Hematopoietic multipotent progenitor cell (in vitro differentiated cells): ENCODE measurements at regions not wholly inside any gene's neighbourhood (a gene's known extent, or its start where the extent isn't known, plus 50 kb on each side); places are given as distances from the start of the nearest gene placed in this dataset.

Source experiments
- DNase-seq, 3 donors: peaks; one replicate each; pipeline ENCODE4 v3.0.0-alpha.2; 2011 to 2015; ENCODE audit warnings: low read depth in 2 of 3, low spot score in 2 of 3

- DNase-seq, result no peak
Measured at GRCh38 chr4:100970414-100970813, 376.9 kb downstream of the PPP3CA start.

- DNase-seq, result no peak
Measured at GRCh38 chr4:100969925-100970324, 377.4 kb downstream of the PPP3CA start.

GRCh38 chr4:100968046-100968445 lies 379.3 kb downstream of the PPP3CA start:
- no peak for DNase-seq

GRCh38 chr4:100963627-100964026 lies 383.7 kb downstream of the PPP3CA start:
- no peak for DNase-seq

- no peak for DNase-seq
Measured at GRCh38 chr4:100962698-100963097, 384.6 kb downstream of the PPP3CA start.

GRCh38 chr4:100960232-100960631 lies 387.1 kb downstream of the PPP3CA start:
- DNase-seq, result no peak

- DNase-seq, result no peak
Measured at GRCh38 chr4:100954046-100954445, 393.3 kb downstream of the PPP3CA start.

GRCh38 chr4:100953616-100954015 lies 393.7 kb downstream of the PPP3CA start:
- no peak for DNase-seq

GRCh38 chr4:100952590-100952989 lies 394.7 kb downstream of the PPP3CA start:
- DNase-seq, result no peak

GRCh38 chr4:100949350-100949935 lies 397.9 kb downstream of the PPP3CA start:
- no peak for DNase-seq

- no peak for DNase-seq
Measured at GRCh38 chr4:100948911-100949310, 398.4 kb downstream of the PPP3CA start.

- DNase-seq, result no peak
Measured at GRCh38 chr4:100945789-100946188, 401.5 kb downstream of the PPP3CA start.

GRCh38 chr4:100938698-100939097 lies 408.6 kb downstream of the PPP3CA start:
- DNase-seq, result no peak

GRCh38 chr4:100936661-100937375 lies 410.5 kb downstream of the PPP3CA start:
- DNase-seq, result no peak

- DNase-seq, result peak in 1 of 3 donors; percentile 25
Measured at GRCh38 chr4:100935090-100935489, 412.2 kb downstream of the PPP3CA start.

GRCh38 chr4:100933628-100934027 lies 413.7 kb downstream of the PPP3CA start:
- no peak for DNase-seq

- no peak for DNase-seq
Measured at GRCh38 chr4:100929758-100930157, 411.9 kb upstream of the EMCN start.

- DNase-seq, result no peak
Measured at GRCh38 chr4:100929135-100929534, 411.3 kb upstream of the EMCN start.

GRCh38 chr4:100926039-100926717 lies 408.4 kb upstream of the EMCN start:
- no peak for DNase-seq

- no peak for DNase-seq
Measured at GRCh38 chr4:100913685-100914084, 395.9 kb upstream of the EMCN start.

GRCh38 chr4:100908540-100908939 lies 390.7 kb upstream of the EMCN start:
- DNase-seq, result no peak
